Activated naive CD4-positive, alpha-beta T cell treated with Interleukin-2 at 50 U/mL for 16 hours (primary cell): ENCODE measurements at regions not wholly inside any gene's neighbourhood (a gene's known extent, or its start where the extent isn't known, plus 50 kb on each side); places are given as distances from the start of the nearest gene placed in this dataset.

ENCODE experiments used
- DNase-seq: peaks from one replicate; pipeline ENCODE4 v3.0.0-alpha.2; 2020

- no peak for DNase-seq
Measured at GRCh38 chr6:44614396-44614795, 226.9 kb downstream of the CDC5L start.

GRCh38 chr6:44615621-44616020, 228.1 kb downstream of the CDC5L start:
- DNase-seq, result no peak

- no peak for DNase-seq
Measured at GRCh38 chr6:44617416-44617815, 229.9 kb downstream of the CDC5L start.

GRCh38 chr6:44618371-44618770, 230.9 kb downstream of the CDC5L start:
- DNase-seq, result no peak

GRCh38 chr6:44620922-44621321, 233.4 kb downstream of the CDC5L start:
- no peak for DNase-seq

GRCh38 chr6:44621846-44622245, 234.3 kb downstream of the CDC5L start:
- DNase-seq, result no peak

- DNase-seq, result no peak
Measured at GRCh38 chr6:44622555-44622954, 235.0 kb downstream of the CDC5L start.

- DNase-seq, result no peak
Measured at GRCh38 chr6:44622956-44623355, 235.4 kb downstream of the CDC5L start.

GRCh38 chr6:44624226-44624625, 236.7 kb downstream of the CDC5L start:
- no peak for DNase-seq

GRCh38 chr6:44624936-44625573, 237.5 kb downstream of the CDC5L start:
- DNase-seq, result no peak

GRCh38 chr6:44625996-44626395, 238.5 kb downstream of the CDC5L start:
- DNase-seq, result no peak

- DNase-seq, result no peak
Measured at GRCh38 chr6:44626616-44627015, 239.1 kb downstream of the CDC5L start.

- no peak for DNase-seq
Measured at GRCh38 chr6:44627091-44627882, 239.8 kb downstream of the CDC5L start.

- DNase-seq, result no peak
Measured at GRCh38 chr6:44627883-44628271, 240.4 kb downstream of the CDC5L start.

GRCh38 chr6:44628347-44628746, 240.8 kb downstream of the CDC5L start:
- DNase-seq, result no peak

GRCh38 chr6:44629636-44630035, 242.1 kb downstream of the CDC5L start:
- no peak for DNase-seq

GRCh38 chr6:44630125-44631028, 242.9 kb downstream of the CDC5L start:
- DNase-seq, result peak; percentile 50

GRCh38 chr6:44631968-44632367, 244.5 kb downstream of the CDC5L start:
- DNase-seq, result no peak

GRCh38 chr6:44634321-44634720, 246.8 kb downstream of the CDC5L start:
- no peak for DNase-seq

- no peak for DNase-seq
Measured at GRCh38 chr6:44635486-44635885, 248.0 kb downstream of the CDC5L start.

- DNase-seq, result no peak
Measured at GRCh38 chr6:44636561-44637248, 249.2 kb downstream of the CDC5L start.

GRCh38 chr6:44641344-44642031, 254.0 kb downstream of the CDC5L start:
- DNase-seq, result no peak
